Bronchial epithelial cell (primary cell): ENCODE measurements at regions not wholly inside any gene's neighbourhood (a gene's known extent, or its start where the extent isn't known, plus 50 kb on each side); places are given as distances from the start of the nearest gene placed in this dataset.
A peak's percentile ranks its signal among the peaks of the same experiment; 100 is the strongest.

ENCODE experiments used
- DNase-seq: peaks from one replicate; pipeline ENCODE4 v3.0.0-alpha.2; 2010; ENCODE audit warnings: low read depth
- FAIRE-seq: peaks from 2 replicates; lab custom pipeline; 2011; peaks lifted over from hg19 to GRCh38; lab: Jason Lieb, UNC
- H3K27me3 ChIP-seq: 2 replicates; pipeline ENCODE4 v1.5.1; 2011; ENCODE audit warnings: low read length; ENCODE audit not compliant: control insufficient read depth, insufficient read depth
- H3K36me3 ChIP-seq: 2 replicates; pipeline ENCODE4 v1.5.1; 2011; ENCODE audit warnings: low read length; ENCODE audit not compliant: control insufficient read depth, insufficient read depth
- H3K4me3 ChIP-seq: 2 replicates; pipeline ENCODE4 v1.5.1; 2011; ENCODE audit warnings: mild to moderate bottlenecking, low read depth, low read length, control low read depth
- TF ChIP-seq, protein P1 (sequence below): IDR thresholded peaks from 2 replicates; pipeline ENCODE4 v1.5.1; 2011; ENCODE audit warnings: mild to moderate bottlenecking, moderate library complexity, low read length, control low read depth, inconsistent platforms; ENCODE audit not compliant: insufficient read depth, severe bottlenecking

GRCh38 chr16:49048557-49048956 is 233.1 kb downstream of the CBLN1 start:
- DNase-seq = peak; percentile 50
- Histone ChIP-seq H3K36me3 (no peaks in the 10 kb centered on the region), H3K27me3 (no peaks in the 10 kb centered on the region), H3K4me3 (no peak overlapping the region)
- FAIRE-seq = peak; percentile 68
- TF ChIP-seq, protein P1, sequence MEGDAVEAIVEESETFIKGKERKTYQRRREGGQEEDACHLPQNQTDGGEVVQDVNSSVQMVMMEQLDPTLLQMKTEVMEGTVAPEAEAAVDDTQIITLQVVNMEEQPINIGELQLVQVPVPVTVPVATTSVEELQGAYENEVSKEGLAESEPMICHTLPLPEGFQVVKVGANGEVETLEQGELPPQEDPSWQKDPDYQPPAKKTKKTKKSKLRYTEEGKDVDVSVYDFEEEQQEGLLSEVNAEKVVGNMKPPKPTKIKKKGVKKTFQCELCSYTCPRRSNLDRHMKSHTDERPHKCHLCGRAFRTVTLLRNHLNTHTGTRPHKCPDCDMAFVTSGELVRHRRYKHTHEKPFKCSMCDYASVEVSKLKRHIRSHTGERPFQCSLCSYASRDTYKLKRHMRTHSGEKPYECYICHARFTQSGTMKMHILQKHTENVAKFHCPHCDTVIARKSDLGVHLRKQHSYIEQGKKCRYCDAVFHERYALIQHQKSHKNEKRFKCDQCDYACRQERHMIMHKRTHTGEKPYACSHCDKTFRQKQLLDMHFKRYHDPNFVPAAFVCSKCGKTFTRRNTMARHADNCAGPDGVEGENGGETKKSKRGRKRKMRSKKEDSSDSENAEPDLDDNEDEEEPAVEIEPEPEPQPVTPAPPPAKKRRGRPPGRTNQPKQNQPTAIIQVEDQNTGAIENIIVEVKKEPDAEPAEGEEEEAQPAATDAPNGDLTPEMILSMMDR = no peak

DNA sequence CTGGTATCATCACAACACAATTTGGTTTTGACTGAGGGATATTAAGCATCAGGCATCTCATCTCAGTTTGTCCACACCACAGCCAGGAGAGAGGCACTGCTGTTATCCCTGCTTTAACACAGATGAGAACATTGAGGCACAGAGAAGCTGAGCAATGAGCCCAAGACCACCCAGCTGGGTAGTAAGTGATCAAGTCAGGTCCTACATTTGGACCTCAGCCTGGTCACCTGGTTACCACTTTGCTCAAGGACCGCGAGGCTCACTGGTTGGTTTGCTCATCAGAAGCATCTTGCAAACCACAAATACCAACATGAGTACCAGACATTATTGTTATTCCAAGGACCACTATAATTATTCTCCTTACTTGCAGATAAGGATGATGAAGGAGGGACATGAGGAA is 245.5 kb downstream of the CBLN1 start:
- no peaks in the 10 kb centered on the region for H3K27me3 ChIP-seq
- TF ChIP-seq, protein P1 = no peak
- no peak for FAIRE-seq

DNA sequence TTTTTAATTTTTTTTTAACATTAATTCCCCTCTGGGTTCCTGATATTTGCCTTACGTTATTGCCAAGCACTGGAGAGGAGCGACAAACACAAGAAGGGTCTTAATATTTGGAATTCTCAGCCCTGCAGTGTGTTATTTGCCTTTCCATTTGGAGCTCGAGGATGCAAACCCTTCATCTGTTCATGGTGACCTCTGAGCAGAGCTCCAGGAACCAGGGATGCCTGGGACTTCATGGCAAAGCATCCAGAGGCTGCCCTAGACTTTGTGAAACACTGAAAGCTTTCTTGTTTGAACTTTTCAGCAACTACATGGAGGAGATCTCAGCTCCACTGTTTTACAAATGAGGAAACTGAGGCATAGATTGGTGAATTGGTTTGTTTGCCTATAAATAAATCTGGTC is 254.2 kb downstream of the CBLN1 start:
- FAIRE-seq = no peak
- DNase-seq = no peak
- no peak overlapping the region for H3K4me3 ChIP-seq
- TF ChIP-seq, protein P1 = no peak
- H3K27me3 ChIP-seq = no peaks in the 10 kb centered on the region
- no peaks in the 10 kb centered on the region for H3K36me3 ChIP-seq

More for the DNA sequence above, 245.5 kb downstream of the CBLN1 start:
- Histone ChIP-seq H3K4me3 (no peak overlapping the region), H3K36me3 (no peaks in the 10 kb centered on the region)
- no peak for DNase-seq

DNA sequence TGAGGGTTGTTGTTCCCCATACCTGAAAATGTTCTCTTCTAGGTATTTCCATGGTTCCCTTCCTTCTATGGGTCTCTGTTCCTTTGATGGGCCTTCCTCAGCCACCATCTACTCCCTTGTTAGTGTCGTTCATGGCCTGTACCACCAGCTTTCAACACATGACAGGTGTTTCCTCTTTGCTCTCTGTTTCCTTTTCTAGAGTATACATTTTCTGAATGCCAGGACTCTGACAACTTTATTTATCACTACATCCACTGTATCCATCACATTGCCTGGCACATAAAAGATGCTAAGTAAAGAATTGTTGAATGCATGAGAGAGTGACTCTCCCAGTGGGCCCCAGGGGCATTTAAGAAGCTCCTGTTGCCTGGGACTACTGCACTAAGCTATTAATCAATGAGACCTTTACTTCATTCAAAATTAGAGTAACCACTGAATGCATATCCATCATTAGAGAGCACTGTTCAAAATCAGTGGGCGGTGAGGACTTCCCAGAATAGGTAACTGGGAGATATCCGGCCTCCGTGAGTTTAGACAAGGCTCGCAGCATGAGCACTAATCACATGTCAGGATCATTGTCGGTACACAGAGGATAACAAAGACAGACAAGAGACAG is 255.0 kb downstream of the CBLN1 start:
- TF ChIP-seq, protein P1 = no peak
- no peak for FAIRE-seq
- no peaks in the 10 kb centered on the region for H3K36me3 ChIP-seq
- no peak for DNase-seq
- H3K4me3 ChIP-seq = no peak overlapping the region
- H3K27me3 ChIP-seq = no peaks in the 10 kb centered on the region

DNA sequence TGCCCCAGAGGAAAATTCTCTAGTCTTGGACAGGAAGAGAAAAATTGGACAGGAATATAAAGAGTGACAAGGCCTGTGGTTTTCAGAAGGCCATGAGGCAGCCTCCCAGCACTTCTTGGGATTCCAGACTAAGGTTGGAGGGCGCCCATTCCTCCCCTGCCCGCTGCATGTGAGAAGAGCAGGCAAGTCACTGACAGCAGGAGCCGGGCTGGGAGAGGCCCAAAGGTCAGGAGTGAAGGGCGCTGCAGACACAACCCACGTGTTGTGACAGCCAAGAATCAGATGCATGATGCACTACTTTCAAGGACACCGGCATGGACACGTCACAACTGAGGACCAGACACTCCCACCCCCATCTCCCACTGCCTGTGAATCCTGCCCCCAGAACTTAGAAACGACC is 256.7 kb downstream of the CBLN1 start:
- FAIRE-seq = no peak

More for the DNA sequence above, 256.7 kb downstream of the CBLN1 start:
- Histone ChIP-seq H3K4me3 (no peak overlapping the region), H3K27me3 (no peaks in the 10 kb centered on the region), H3K36me3 (no peaks in the 10 kb centered on the region)
- DNase-seq = no peak
- TF ChIP-seq, protein P1 = no peak
